GM18858 (cell line): ENCODE measurements at regions not wholly inside any gene's neighbourhood (a gene's known extent, or its start where the extent isn't known, plus 50 kb on each side); places are given as distances from the start of the nearest gene placed in this dataset.

Experiments used
- ATAC-seq: cut with Tn5 transposase; IDR thresholded peaks from one replicate; pipeline ENCODE4 v1.9.1; 2021; ENCODE audit not compliant: unreplicated experiment

GRCh38 chr12:67426067-67426466 lies 156.9 kb downstream of the CAND1 start:
- ATAC-seq: no peak

DNA sequence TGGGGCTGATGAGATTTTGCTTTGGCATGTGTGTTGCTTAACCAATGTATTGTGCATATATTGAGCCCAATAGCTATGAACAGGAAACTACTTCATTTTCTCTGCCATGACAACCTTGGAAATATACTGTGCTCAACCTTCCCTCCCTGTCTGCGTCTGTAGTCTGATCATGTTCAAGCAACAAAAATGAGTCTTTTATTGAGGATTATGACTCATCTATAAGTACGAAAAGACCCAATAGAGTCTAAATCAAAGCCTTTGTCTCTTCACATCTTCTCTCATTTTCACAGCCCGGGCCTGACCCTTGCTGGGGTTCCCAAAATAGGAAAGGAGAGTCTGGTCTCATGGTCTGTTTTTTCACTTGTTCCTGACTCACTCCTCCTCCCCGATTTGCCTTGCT lies 158.2 kb downstream of the CAND1 start:
- ATAC-seq: no peak

DNA sequence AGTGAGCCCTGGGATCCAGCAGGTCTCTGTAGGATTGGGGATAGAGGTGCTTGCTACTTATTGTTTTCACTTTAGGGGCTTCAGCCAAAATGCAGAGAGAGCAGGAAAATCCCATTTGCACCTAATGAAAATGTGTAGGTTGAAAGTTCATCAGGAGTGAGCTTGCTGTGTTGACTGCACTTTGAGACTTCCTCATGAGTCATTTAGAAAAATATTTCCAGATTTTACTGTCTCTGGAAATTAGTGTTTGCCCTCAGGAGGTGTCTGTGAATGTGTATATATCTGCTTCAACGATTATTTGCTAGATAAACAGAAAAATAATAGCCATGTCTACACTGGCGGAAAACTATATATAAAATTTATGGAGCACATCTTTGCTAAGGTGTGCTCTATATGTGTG lies 159.3 kb downstream of the CAND1 start:
- ATAC-seq: no peak

- ATAC-seq: no peak
These were observed 161.7 kb downstream of the CAND1 start for GRCh38 chr12:67430708-67431335.

DNA sequence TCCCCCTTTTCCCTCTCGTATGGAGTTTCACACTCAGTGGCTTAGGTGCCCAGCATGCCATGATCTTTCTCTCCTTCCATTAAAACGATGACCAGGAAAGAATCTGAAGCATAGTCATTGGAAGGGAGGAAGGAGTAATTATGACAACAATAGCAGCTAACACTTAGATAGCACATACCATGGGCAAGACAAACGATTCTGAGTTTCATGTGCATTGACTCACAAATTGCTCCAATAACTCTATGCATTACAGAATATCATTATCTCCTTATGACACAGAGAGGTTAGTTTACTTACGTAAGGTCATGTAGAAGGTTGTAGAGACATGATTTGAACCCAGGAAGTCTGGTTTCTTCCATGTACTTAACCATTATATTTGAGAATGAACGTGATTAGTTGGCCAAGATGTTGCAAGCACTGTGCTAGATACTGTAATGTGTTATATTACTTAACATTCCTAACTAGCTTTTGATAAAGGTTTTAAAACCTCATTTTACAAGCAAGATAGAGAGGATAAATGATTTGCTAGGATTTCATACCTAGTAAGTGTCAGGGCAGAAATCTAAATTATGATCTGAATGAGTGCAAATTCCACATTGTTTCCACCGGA lies 162.4 kb downstream of the CAND1 start:
- no peak for ATAC-seq

DNA sequence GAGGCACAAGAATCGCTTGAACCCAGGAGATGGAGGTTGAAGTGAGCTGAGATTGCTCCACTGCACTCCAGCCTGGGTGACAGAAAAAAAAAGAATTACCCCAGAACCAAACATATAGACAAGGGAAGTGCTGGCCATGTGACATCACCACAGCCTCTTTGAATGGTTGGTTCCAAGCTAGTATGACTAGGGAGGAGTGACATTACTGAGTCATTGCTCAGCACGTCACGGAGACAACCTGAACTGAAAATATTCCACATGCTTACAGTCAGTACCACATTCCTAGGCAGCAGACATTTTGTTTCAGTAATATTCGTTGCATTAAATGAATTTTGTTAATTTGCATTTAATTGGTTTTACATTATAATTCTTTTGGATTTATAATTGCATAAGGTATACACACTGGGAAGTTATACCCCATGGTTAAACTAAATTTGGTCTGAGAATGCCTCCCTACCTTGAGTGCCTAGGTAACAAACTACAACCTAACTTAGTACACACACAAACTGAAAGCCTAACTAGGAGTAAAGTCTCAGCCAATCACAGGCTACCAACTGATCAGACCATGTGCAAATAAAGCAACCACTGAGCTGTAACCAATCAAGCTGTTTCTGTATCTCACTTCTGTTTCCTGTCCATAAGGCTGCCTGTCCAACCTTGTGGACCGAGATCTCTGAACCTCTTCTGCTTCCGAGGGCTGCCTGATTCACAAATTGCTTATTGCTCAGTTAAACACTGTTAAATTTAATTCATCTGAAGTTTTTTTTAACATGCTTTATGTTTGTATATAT lies 164.4 kb downstream of the CAND1 start:
- ATAC-seq: peak; percentile 90

DNA sequence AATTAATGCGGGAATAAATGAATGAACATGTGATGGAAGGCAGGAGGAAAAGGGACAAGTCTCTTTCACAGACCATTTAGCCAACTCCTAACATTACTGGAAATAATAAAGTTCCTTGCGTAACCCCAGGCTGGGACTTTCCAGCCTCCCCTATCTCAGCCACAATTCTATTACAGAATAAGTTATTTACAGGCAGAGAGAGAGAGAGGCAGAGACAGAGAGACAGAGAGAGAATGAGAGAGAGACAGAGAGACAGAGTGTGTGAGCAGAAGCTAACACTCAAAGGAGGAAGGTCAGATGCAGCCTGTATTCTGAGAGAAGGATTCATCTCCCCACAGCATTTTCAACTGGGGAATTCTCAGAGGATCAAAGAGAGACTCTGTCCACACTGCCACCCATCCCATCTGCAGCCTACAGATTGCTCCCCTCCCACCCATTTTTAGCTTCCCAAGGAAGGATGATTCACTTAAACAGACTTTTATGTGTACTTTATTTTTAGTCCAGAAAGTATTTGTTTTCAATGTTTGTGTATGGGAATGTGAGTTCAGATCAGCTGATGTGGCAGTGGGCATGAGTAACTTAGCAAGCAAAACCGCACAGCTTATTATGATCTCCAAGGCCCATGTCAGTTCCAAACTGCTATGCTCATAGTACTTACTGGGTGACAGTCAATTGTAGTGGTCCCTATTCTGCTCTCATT lies 165.7 kb downstream of the CAND1 start:
- no peak for ATAC-seq

DNA sequence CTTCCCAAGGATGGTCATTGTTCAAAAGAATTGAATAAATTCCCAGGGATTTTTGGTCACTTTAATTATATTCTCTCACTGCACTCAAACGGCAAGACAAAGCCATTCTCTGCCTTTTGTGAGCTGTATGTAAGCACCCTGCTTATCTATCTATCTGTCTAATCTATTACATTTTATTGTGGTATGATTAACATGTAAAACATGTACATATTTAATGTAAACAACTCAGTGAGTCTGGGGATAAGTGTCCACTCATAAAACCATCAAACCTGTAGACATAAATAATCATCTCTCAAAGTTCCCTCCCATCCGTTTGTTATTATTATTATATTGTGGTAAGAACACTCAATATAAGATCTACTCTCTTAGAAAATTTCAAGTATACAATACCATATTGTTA lies 167.1 kb downstream of the CAND1 start:
- no peak for ATAC-seq

DNA sequence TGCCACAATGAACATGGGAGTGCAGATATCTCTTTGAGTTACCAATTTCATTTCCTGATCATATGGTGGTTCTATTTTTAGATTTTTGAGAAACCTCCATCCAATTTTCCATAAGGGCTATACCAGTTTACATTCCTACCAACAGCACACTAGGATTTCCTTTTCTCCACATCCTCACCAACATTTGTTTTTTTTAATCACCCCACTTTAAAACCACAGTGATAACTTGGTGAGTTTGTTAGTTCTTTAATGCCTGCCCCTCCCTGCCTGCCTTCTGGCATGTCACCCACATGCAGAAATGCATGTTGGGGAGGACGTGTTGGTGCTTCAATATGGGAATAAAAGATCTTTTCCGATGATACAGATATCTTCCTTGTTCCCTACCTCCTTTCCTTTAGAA lies 167.9 kb downstream of the CAND1 start:
- ATAC-seq: no peak

- ATAC-seq: no peak
These were observed 170.5 kb downstream of the CAND1 start for GRCh38 chr12:67439611-67440010.

- no peak for ATAC-seq
These were observed 172.7 kb downstream of the CAND1 start for GRCh38 chr12:67441736-67442346.

GRCh38 chr12:67442347-67442841 lies 173.2 kb downstream of the CAND1 start:
- ATAC-seq: no peak

- ATAC-seq: no peak
These were observed 173.7 kb downstream of the CAND1 start for GRCh38 chr12:67442896-67443295.

DNA sequence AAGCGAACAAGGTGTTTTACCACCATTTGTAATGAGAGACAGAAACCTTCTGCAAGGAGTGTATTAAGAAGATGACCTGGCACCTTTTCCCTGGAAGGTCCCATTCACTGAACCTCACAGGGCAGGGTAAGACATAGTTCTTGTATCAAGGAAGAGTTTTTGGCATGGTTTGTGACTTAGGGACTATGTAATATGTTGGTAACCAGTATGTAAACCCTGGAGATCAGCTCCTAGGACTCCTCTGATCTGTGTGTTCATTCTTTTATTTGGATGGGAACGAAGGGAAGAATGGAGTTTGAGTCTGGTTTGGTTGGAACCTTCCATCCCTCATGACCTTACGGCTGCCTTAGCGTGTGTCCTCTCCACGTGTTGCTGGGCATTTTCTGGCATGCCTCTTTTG lies 175.4 kb downstream of the CAND1 start:
- ATAC-seq: no peak

DNA sequence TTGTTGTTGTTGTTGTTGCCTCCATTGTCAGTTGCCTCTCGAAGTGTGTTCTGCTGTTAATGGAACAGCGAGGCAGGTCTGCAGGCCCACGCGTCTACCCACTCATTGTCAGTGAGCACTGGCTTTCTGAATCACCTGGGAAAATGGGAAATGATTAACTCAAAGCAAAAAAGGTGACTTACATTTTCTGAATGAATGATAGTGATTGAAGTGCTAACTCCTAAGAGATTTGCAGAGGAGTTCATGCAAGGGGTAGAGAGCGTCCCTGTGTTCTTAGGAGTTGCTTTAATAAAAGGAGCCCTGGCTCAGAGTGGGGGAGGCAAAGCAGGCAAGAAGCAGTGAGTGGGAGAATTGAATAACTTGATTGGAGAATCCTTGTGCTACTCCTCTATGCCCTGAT lies 177.6 kb downstream of the CAND1 start:
- no peak for ATAC-seq

DNA sequence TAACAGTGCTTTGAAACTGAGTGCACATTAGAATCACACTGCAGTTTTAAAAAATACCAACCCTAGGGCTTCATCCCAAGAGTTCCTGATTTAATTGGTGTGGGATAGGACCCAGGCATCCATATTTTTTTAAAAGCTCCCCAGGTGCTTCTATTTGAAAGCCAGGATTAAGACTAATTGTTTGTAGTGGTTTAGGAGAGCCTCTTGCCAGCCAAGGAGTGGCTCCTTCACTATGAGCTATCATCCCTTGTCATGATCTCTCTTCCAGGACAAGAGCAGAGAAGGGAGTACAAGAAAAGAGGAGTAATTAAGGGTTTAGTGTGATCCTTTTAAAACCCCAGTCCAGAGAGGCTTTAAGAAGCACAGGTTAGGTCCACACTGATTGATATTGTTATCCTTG lies 178.0 kb downstream of the CAND1 start:
- no peak for ATAC-seq

DNA sequence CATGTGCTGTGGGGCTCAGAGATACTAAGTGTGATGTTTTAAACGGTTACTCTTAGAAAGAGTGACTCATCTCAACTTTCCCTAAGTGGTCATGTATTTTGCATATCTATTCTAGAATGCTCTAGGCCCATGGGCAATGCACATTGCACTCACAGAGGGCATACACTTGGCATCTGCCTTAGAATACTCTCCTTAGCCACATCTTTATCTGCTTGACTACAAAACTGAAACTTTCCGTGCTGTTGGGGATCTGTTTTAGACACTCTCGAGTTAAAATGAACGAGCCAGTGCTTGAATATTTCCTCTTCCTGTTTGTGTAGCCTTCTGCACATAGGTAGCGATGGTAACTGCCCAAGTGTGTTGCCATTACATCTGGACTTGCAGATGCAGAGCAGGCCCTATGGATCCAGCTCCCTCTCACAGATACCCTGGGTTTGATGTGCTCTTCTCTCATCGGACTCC lies 180.5 kb downstream of the CAND1 start:
- ATAC-seq: peak; percentile 81

DNA sequence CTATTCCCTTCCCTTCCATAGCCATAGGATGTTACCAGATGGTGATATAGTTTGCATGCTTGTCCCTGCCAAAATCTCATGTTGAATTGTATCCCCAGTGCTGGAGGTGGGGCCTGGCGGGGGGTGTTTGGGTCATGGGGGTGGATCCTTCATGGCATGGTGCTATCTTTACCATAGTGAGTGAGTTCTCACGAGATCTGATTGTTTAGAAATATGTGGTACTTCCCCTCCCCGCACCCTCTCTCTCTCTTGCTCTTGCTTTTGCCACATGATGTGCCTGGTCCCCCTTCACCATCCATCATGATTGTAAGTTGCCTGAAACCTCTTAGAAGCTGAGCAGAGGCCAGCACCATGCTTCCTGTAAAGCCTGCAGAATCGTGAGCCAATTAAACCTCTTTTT lies 181.3 kb downstream of the CAND1 start:
- ATAC-seq: no peak

DNA sequence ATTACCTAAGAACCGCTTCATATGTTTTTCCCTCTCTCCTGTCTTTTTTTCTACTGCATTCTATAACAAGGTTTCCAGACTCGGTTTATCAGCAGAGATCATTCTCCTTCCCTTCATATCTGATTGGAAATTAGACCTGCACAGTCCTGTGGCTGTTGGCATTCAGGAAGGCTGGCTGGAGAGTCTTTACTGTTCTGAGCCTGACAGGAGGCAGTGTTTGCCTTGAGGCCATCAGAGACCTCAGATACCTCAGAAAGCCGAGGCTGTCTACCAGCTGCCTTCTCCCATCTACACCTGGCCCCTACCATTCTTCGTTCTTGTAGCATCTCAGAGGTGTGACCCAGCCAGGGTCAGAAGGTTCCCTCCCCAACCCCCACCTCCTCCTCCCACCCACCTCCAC lies 182.0 kb downstream of the CAND1 start:
- no peak for ATAC-seq

GRCh38 chr12:67452119-67452805 lies 183.1 kb downstream of the CAND1 start:
- ATAC-seq: peak; percentile 54
